Endothelial cell of umbilical vein (primary cell): ENCODE measurements at regions not wholly inside any gene's neighbourhood (a gene's known extent, or its start where the extent isn't known, plus 50 kb on each side); places are given as distances from the start of the nearest gene placed in this dataset.
A peak's percentile ranks its signal among the peaks of the same experiment; 100 is the strongest.

Experiments
- BruUV-seq: library from RNA; stranded (reverse); fragments of 400-500 nt; replicated peaks from 2 replicates; lab custom pipeline; 2021; lab: Mats Ljungman, UMichigan
- CTCF ChIA-PET: fragments of 300-600, 350-600 bp; sonication (Branson Sonifier 250); formaldehyde crosslinking; loops from one replicate; lab custom pipeline; 2021; ENCODE audit warnings: antibody characterized with exemption, inconsistent platforms; lab: Charles Lee
- POLR2A ChIA-PET: fragments of 300-600, 350-600 bp; sonication (Branson Sonifier 250); formaldehyde crosslinking; loops from one replicate; lab custom pipeline; 2021; ENCODE audit warnings: antibody characterized with exemption, inconsistent platforms; lab: Charles Lee
- DNase-seq: peaks from one replicate; pipeline ENCODE4 v3.0.0-alpha.2; 2011; ENCODE audit warnings: low read depth, low spot score
- FAIRE-seq: peaks from 2 replicates; lab custom pipeline; 2011; peaks lifted over from hg19 to GRCh38; lab: Jason Lieb, UNC
- H2AFZ ChIP-seq: 2 replicates; pipeline ENCODE4 v1.6.0; 2012; ENCODE audit warnings: low read depth, low read length, control low read depth, inconsistent platforms
- H3K27ac ChIP-seq: 2 replicates; pipeline ENCODE4 v1.5.1; 2011; ENCODE audit warnings: low read depth, mild to moderate bottlenecking, control low read depth, low read length, moderate library complexity; ENCODE audit not compliant: insufficient read depth
- H3K27me3 ChIP-seq, 2 experiments: 2 replicates each; pipeline versions ENCODE4 v1.6.0 to v1.6.1; 2011; ENCODE audit warnings: low read length in 2 of 2, mixed read lengths in 1 of 2; ENCODE audit not compliant: control insufficient read depth in 2 of 2, insufficient read depth in 2 of 2
- H3K36me3 ChIP-seq, 2 experiments: 2 replicates in 1 of 2; 3 replicates in 1 of 2; pipeline ENCODE4 v1.5.1; 2011; ENCODE audit warnings: low read length in 2 of 2, mild to moderate bottlenecking in 1 of 2, moderate library complexity in 1 of 2; ENCODE audit not compliant: control insufficient read depth in 2 of 2, insufficient read depth in 2 of 2; ENCODE audit errors: extremely low read depth in 1 of 2
- H3K4me1 ChIP-seq: 3 replicates; pipeline ENCODE4 v1.5.1; 2011; ENCODE audit warnings: mild to moderate bottlenecking, low read length; ENCODE audit not compliant: control insufficient read depth, insufficient read depth; ENCODE audit errors: extremely low read depth
- H3K4me2 ChIP-seq: 2 replicates; pipeline ENCODE4 v1.6.1; 2011; ENCODE audit warnings: low read length, control low read depth, mixed read lengths; ENCODE audit not compliant: insufficient read depth
- H3K4me3 ChIP-seq, 3 experiments: fragments of 200-600 bp in 1 of 3; sonication (generic), shearing (Covaris generic) in 1 of 3; replicated peaks in 1 of 3; 2 replicates each; pipeline ENCODE4 v1.5.1; 2011 to 2016; ENCODE audit warnings: control low read depth in 3 of 3, low read length in 3 of 3, mild to moderate bottlenecking in 2 of 3, inconsistent platforms in 1 of 3, low read depth in 1 of 3, moderate library complexity in 1 of 3; ENCODE audit not compliant: insufficient read depth in 1 of 3
- H3K79me2 ChIP-seq: 2 replicates; pipeline ENCODE4 v1.6.0; 2012; ENCODE audit warnings: low read length, inconsistent platforms; ENCODE audit not compliant: control insufficient read depth, insufficient read depth
- H3K9ac ChIP-seq: replicated peaks from 2 replicates; pipeline ENCODE3; 2011; ENCODE audit warnings: low read length, control low read depth; ENCODE audit not compliant: insufficient read depth; ENCODE audit errors: extremely low read depth
- H3K9me1 ChIP-seq: replicated peaks from 3 replicates; pipeline ENCODE4 v1.6.0; 2011; ENCODE audit warnings: mild to moderate bottlenecking, low read length; ENCODE audit not compliant: control insufficient read depth, insufficient read depth; ENCODE audit errors: extremely low read depth
- H3K9me3 ChIP-seq: replicated peaks from 2 replicates; pipeline ENCODE4 v1.5.1; 2012; ENCODE audit warnings: low read length, inconsistent platforms; ENCODE audit not compliant: control insufficient read depth, insufficient read depth
- H4K20me1 ChIP-seq: replicated peaks from 2 replicates; pipeline ENCODE3; 2011; ENCODE audit warnings: mild to moderate bottlenecking, low read length; ENCODE audit not compliant: control insufficient read depth, insufficient read depth; ENCODE audit errors: extremely low read depth
- EZH2 ChIP-seq: IDR thresholded peaks from 2 replicates; pipeline ENCODE4 v1.6.1; 2012; ENCODE audit warnings: borderline replicate concordance, low read depth, mild to moderate bottlenecking, moderate library complexity, low read length, inconsistent platforms; ENCODE audit not compliant: severe bottlenecking
- FOS ChIP-seq: IDR thresholded peaks from 2 replicates; pipeline ENCODE4 v1.6.1; 2011; ENCODE audit warnings: mild to moderate bottlenecking, low read length, moderate library complexity, borderline replicate concordance; ENCODE audit not compliant: insufficient read depth
- GATA2 ChIP-seq: IDR thresholded peaks from 2 replicates; pipeline ENCODE4 v1.7.0; 2011; ENCODE audit warnings: low read depth, mild to moderate bottlenecking, moderate library complexity, mixed read lengths, low read length; ENCODE audit not compliant: insufficient read length, insufficient read depth
- JUN ChIP-seq: IDR thresholded peaks from 2 replicates; pipeline ENCODE4 v1.6.1; 2011; ENCODE audit warnings: borderline replicate concordance, low read depth; ENCODE audit not compliant: insufficient read length, insufficient read depth
- MYC ChIP-seq: IDR thresholded peaks from one replicate; pipeline ENCODE4 v1.6.1; 2011; ENCODE audit warnings: mild to moderate bottlenecking, low read depth, low read length
- POLR2A ChIP-seq: IDR thresholded peaks from 2 replicates; pipeline ENCODE4 v1.6.1; 2012; ENCODE audit warnings: low read depth, mild to moderate bottlenecking, control low read depth, low read length
- POLR2AphosphoS5 ChIP-seq: IDR thresholded peaks from 2 replicates; pipeline ENCODE4 v1.6.1; 2012; ENCODE audit warnings: low read depth, mild to moderate bottlenecking, control low read depth, low read length, moderate library complexity; ENCODE audit not compliant: insufficient read depth
- dilution Hi-C: fragments of 300-500 bp; cut with MboI; formaldehyde crosslinking; loops from one replicate; pipeline ENCODE4 v1.15.0; 2019; ENCODE audit warnings: low sequenced_read_pairs; ENCODE audit not compliant: extremely low pct_ligation_motif_present
- intact Hi-C: fragments of 100-400 bp; cut with micrococcal nuclease; formaldehyde crosslinking; loops from one replicate; pipeline ENCODE4 v1.10.0; 2022
- TF ChIP-seq, protein P1 (sequence below): IDR thresholded peaks from 2 replicates; pipeline ENCODE4 v1.6.1; 2011; ENCODE audit not compliant: insufficient read depth, insufficient read length
- TF ChIP-seq, protein P2 (sequence below), 2 donors: IDR thresholded peaks; 1 replicate in 1 of 2; 2 replicates in 1 of 2; pipeline ENCODE4 v1.5.1; 2011; ENCODE audit warnings: low read length in 2 of 2, mild to moderate bottlenecking in 2 of 2, moderate library complexity in 2 of 2, control low read depth in 1 of 2, inconsistent platforms in 1 of 2, low read depth in 1 of 2; ENCODE audit not compliant: insufficient read depth in 1 of 2; ENCODE audit errors: extremely low read depth in 1 of 2

DNA sequence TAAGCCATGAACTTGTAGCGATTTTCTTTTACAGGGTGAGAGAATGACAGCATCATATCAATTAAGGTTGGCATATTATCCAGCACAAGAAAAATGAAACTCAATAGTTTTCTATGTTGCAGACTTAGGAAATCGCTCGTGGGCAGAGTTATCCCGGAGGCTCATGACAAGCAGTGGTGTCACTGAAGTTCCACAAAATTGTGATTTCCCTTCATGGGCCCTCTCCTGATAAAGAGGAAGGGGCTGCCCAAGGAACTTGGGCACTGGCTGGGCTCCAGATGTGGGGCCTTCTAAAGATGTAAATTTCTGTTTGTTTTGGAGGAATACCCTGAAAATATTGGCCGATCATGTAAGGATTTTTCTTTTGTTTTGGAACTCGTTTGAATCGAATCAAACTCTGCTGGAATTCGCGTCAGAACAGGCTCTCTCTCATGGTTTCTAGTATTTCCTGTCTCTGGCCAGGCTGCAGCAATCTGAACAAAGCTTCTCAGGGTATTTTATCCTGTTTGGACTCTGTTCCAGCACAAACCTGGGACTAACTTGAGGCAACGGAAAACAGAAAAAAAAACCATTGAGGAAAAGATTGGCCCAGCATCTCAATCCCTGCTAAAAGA is 340.6 kb upstream of the NRP1 start:
- Histone ChIP-seq H3K27ac (no peak overlapping the region), H3K4me2 (peak overlapping the region; percentile 67), H3K27me3 (peaks cover 5% of the 10 kb centered on the region in 2 experiments), H3K4me1 (peaks cover 6% of the 10 kb centered on the region), H3K36me3 (no peaks in the 10 kb centered on the region), H2AFZ (peak overlapping the region; percentile 74), H3K79me2 (no peaks in the 10 kb centered on the region), H3K4me3 (peak overlapping the region in 2 of 3 experiments; percentile 10 to 11), H3K9ac (no peak overlapping the region), H4K20me1 (no peaks in the 10 kb centered on the region), H3K9me3 (no peaks in the 10 kb centered on the region), H3K9me1 (no peaks in the 10 kb centered on the region)
- CTCF ChIA-PET, result interaction anchor here (1.1 to 1.6 kb wide), 3 partner anchors 14 to 340 kb away, joined by 4 to 8 read pairs (median 4); no protein-coding TSS in a partner anchor
- no TSS peak for BruUV-seq
- dilution Hi-C loops, result no loop called here
- DNase-seq, result peak; percentile 79
- TF ChIP-seq, protein P1, sequence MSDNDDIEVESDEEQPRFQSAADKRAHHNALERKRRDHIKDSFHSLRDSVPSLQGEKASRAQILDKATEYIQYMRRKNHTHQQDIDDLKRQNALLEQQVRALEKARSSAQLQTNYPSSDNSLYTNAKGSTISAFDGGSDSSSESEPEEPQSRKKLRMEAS, result no peak
- no peak for TF ChIP-seq GATA2
- TF ChIP-seq EZH2, result no peak
- TF ChIP-seq MYC, result no peak
- no peak for TF ChIP-seq POLR2AphosphoS5
- TF ChIP-seq, protein P2, sequence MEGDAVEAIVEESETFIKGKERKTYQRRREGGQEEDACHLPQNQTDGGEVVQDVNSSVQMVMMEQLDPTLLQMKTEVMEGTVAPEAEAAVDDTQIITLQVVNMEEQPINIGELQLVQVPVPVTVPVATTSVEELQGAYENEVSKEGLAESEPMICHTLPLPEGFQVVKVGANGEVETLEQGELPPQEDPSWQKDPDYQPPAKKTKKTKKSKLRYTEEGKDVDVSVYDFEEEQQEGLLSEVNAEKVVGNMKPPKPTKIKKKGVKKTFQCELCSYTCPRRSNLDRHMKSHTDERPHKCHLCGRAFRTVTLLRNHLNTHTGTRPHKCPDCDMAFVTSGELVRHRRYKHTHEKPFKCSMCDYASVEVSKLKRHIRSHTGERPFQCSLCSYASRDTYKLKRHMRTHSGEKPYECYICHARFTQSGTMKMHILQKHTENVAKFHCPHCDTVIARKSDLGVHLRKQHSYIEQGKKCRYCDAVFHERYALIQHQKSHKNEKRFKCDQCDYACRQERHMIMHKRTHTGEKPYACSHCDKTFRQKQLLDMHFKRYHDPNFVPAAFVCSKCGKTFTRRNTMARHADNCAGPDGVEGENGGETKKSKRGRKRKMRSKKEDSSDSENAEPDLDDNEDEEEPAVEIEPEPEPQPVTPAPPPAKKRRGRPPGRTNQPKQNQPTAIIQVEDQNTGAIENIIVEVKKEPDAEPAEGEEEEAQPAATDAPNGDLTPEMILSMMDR (IDR thresholded peaks at IDR 0.05; ENCODE audit: extremely low read depth in 1 of 2, insufficient read depth in 1 of 2, low read depth in 1 of 2, low read length in 2 of 2), result no peak
- TF ChIP-seq POLR2A, result no peak
- TF ChIP-seq FOS, result no peak
- TF ChIP-seq JUN, result no peak
- peak; percentile 69 for FAIRE-seq
- intact Hi-C loops, result no loop called here
- POLR2A ChIA-PET, result no interaction called here
